K562 (cell line): ENCODE measurements at regions not wholly inside any gene's neighbourhood (a gene's known extent, or its start where the extent isn't known, plus 50 kb on each side); places are given as distances from the start of the nearest gene placed in this dataset.

Source experiments
- ATAC-seq: fragments of 200-7000 bp; cut with Tn5 transposase; 3 replicates; pipeline ENCODE4 v1.9.1; 2020; ENCODE audit warnings: moderate library complexity
- BruUV-seq: library from RNA; stranded (reverse); fragments of 400-500 nt; replicated peaks from 2 replicates; lab custom pipeline; 2021; lab: Mats Ljungman, UMichigan
- CTCF ChIA-PET: fragments of 300-600 bp; formaldehyde crosslinking; extraction: SDS; loops from one replicate; lab custom pipeline; 2021; ENCODE audit warnings: low intra/inter-chr PET ratio; lab: Yijun Ruan, JAX
- POLR2A ChIA-PET: fragments of 300-600, 350-650 bp; sonication (Branson Sonifier 250); formaldehyde crosslinking; extraction: SDS; loops from one replicate; lab custom pipeline; 2021; ENCODE audit warnings: antibody characterized with exemption, inconsistent platforms; lab: Yijun Ruan, JAX
- DNase-seq, 4 experiments: peaks; one replicate each; pipeline versions ENCODE4 v3.0.0 to v3.0.0-alpha.2; 2011 to 2018; ENCODE audit warnings: low spot score in 3 of 4, mixed read lengths in 3 of 4; ENCODE audit errors: extremely low read depth in 1 of 4
- FAIRE-seq: peaks from 2 replicates; lab custom pipeline; 2011; peaks lifted over from hg19 to GRCh38; lab: Jason Lieb, UNC
- H2AFZ ChIP-seq: 2 replicates; pipeline ENCODE4 v1.6.0; 2011; ENCODE audit warnings: low read depth, low read length, control low read depth, inconsistent platforms
- H3K27ac ChIP-seq: fragments of 200-600 bp; 3 replicates; pipeline ENCODE4 v1.8.0; 2011; ENCODE audit warnings: low read depth, mild to moderate bottlenecking, control low read depth, inconsistent platforms, low read length, moderate library complexity, mixed read lengths; ENCODE audit errors: extremely low read depth
- H3K27me3 ChIP-seq, 2 experiments: fragments of 300-600 bp in 1 of 2; 2 replicates in 1 of 2; 3 replicates in 1 of 2; pipeline versions ENCODE4 v1.6.0 to v1.8.0; 2011; ENCODE audit warnings: inconsistent platforms in 2 of 2, low read length in 2 of 2, mild to moderate bottlenecking in 1 of 2, mixed read lengths in 1 of 2, moderate library complexity in 1 of 2; ENCODE audit not compliant: control insufficient read depth in 2 of 2, insufficient read depth in 2 of 2
- H3K36me3 ChIP-seq: fragments of 300-600 bp; 3 replicates; pipeline ENCODE4 v1.8.0; 2011; ENCODE audit warnings: mild to moderate bottlenecking, low read length, inconsistent platforms; ENCODE audit not compliant: control insufficient read depth, insufficient read depth
- H3K4me1 ChIP-seq, 2 experiments: fragments of 200-600 bp in 1 of 2; replicated peaks in 1 of 2; 2 replicates in 1 of 2; 3 replicates in 1 of 2; pipeline versions ENCODE4 v1.5.1 to v1.8.0; 2011; ENCODE audit warnings: inconsistent platforms in 2 of 2, low read length in 2 of 2, mild to moderate bottlenecking in 1 of 2, mixed read lengths in 1 of 2, moderate library complexity in 1 of 2; ENCODE audit not compliant: control insufficient read depth in 2 of 2, insufficient read depth in 2 of 2
- H3K4me2 ChIP-seq: 2 replicates; pipeline ENCODE4 v1.6.1; 2011; ENCODE audit warnings: low read length, control low read depth, inconsistent platforms, mixed read lengths; ENCODE audit not compliant: insufficient read depth
- H3K4me3 ChIP-seq: fragments of 200-600 bp; sonication (generic), shearing (Covaris generic); 2 replicates; pipeline ENCODE4 v1.5.1; 2016; ENCODE audit warnings: control low read depth, inconsistent platforms
- H3K79me2 ChIP-seq: fragments of 200-600 bp; 3 replicates; pipeline ENCODE4 v1.8.0; 2011; ENCODE audit warnings: low read length, inconsistent platforms; ENCODE audit not compliant: control insufficient read depth, insufficient read depth
- H3K9ac ChIP-seq, 2 experiments: 2 replicates each; pipeline versions ENCODE4 v1.6.0 to v1.6.1; 2011; ENCODE audit warnings: low read depth in 2 of 2, low read length in 2 of 2, control low read depth in 1 of 2, inconsistent platforms in 1 of 2, mild to moderate bottlenecking in 1 of 2, mixed read lengths in 1 of 2; ENCODE audit not compliant: insufficient read depth in 1 of 2
- H3K9me1 ChIP-seq: one replicate; pipeline ENCODE4 v1.6.0; 2011; ENCODE audit warnings: inconsistent platforms, mild to moderate bottlenecking, low read length, moderate library complexity; ENCODE audit not compliant: control insufficient read depth, insufficient read depth
- H3K9me3 ChIP-seq: replicated peaks from 2 replicates; pipeline ENCODE4 v1.5.1; 2011; ENCODE audit warnings: low read depth, low read length, inconsistent platforms; ENCODE audit not compliant: control insufficient read depth, insufficient read depth
- H4K20me1 ChIP-seq: replicated peaks from 2 replicates; pipeline ENCODE4 v1.6.1; 2011; ENCODE audit warnings: low read length, inconsistent platforms, mixed read lengths; ENCODE audit not compliant: control insufficient read depth, insufficient read depth
- ATF7 ChIP-seq: fragments of 450-650 bp; IDR thresholded peaks from 2 replicates; pipeline ENCODE4 v1.7.1; 2014; ENCODE audit warnings: mild to moderate bottlenecking, moderate library complexity
- CXXC5 ChIP-seq: fragments of 250-450 bp; sonication (Bioruptor Pico); IDR thresholded peaks from 2 replicates; pipeline ENCODE4 v1.8.0; 2022; ENCODE audit warnings: inconsistent platforms, mild to moderate bottlenecking, moderate library complexity
- ELK3 ChIP-seq: fragments of 450-650 bp; formaldehyde crosslinking; IDR thresholded peaks from 2 replicates; pipeline ENCODE4 v1.4.0; 2020; ENCODE audit warnings: mild to moderate bottlenecking
- GABPA ChIP-seq: fragments of 200-800 bp; sonication (Bioruptor generic); conservative IDR thresholded peaks from 2 replicates; pipeline ENCODE4 v1.6.1; 2016; ENCODE audit warnings: low read depth, missing genetic modification characterization, missing compliant biosample characterization
- NELFE ChIP-seq: IDR thresholded peaks from 2 replicates; pipeline ENCODE4 v1.6.1; 2011; ENCODE audit warnings: mild to moderate bottlenecking; ENCODE audit not compliant: insufficient read depth, insufficient read length
- PHTF2 ChIP-seq: fragments of 250-450 bp; sonication (Bioruptor Pico); IDR thresholded peaks from 2 replicates; pipeline ENCODE4 v1.5.0; 2021; ENCODE audit warnings: mild to moderate bottlenecking
- REST ChIP-seq, 2 experiments: fragments of 450-650 bp; formaldehyde crosslinking in 1 of 2; IDR thresholded peaks; 2 replicates each; pipeline versions ENCODE4 v1.4.0 to v1.6.1; 2014 to 2020; ENCODE audit warnings: mild to moderate bottlenecking in 2 of 2, borderline replicate concordance in 1 of 2, low read depth in 1 of 2
- SMAD4 ChIP-seq: fragments of 250-450 bp; sonication (Bioruptor Pico); conservative IDR thresholded peaks from 2 replicates; pipeline ENCODE4 v1.8.0; 2021; ENCODE audit warnings: inconsistent platforms, mild to moderate bottlenecking, moderate library complexity
- SMC3 ChIP-seq: conservative IDR thresholded peaks from 2 replicates; pipeline ENCODE4 v1.6.1; 2011; ENCODE audit warnings: low read depth, low read length, improper control_type of control experiment; ENCODE audit not compliant: insufficient read depth
- ZFP30 ChIP-seq: fragments of 250-450 bp; sonication (Bioruptor Pico); IDR thresholded peaks from 2 replicates; pipeline ENCODE4 v1.8.0; 2022; ENCODE audit warnings: moderate library complexity, mild to moderate bottlenecking, inconsistent platforms, borderline replicate concordance
- ZNF551 ChIP-seq: fragments of 250-450 bp; sonication (Bioruptor Pico); IDR thresholded peaks from 2 replicates; pipeline ENCODE4 v1.5.0; 2021; ENCODE audit warnings: mild to moderate bottlenecking, moderate library complexity
- WGBS: fragments of 100-300 bp; shearing (Covaris generic); methylation state at CpG from one replicate; pipeline ENCODE4 v1.1.6; 2016; ENCODE audit warnings: low coverage, mixed read lengths; ENCODE audit not compliant: insufficient coverage; ENCODE audit errors: missing lambda C conversion rate; 5-methylcytosine and 5-hydroxymethylcytosine counted together
- in situ Hi-C: fragments of 300-500 bp; cut with MboI; formaldehyde crosslinking; loops from 4 replicates; pipeline ENCODE4 v1.15.0; 2018; ENCODE audit warnings: inconsistent platforms, mixed read lengths
- intact Hi-C: fragments of 100-400 bp; cut with micrococcal nuclease; formaldehyde crosslinking; loops from 2 replicates; pipeline ENCODE4 v1.14.2; 2022
- TF ChIP-seq, protein P1 (sequence below), 2 experiments: IDR thresholded peaks; 2 replicates each; pipeline ENCODE4 v1.6.1; 2012; ENCODE audit warnings: improper control_type of control experiment in 2 of 2, low read depth in 2 of 2, low read length in 2 of 2, borderline replicate concordance in 1 of 2

DNA sequence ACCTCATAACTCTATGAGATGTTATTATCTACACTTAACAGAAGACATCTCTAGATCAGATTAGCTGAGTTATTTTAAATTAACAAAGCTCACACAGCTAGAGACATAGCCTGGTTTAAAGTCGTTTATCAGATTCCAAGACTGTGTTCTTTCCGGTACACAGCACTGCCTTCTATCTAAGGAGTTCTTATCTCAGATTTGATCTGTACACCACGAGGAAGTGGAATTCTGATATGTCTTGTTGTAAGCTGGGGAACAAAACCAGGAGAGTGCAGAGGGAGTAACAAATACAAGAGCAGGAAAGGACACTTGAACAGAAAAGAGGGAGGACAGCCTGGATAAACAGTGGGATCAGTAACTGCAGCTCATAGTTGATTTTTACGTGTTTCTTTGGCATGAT, 61.7 kb upstream of the KCNMB2 start:
- Histone ChIP-seq H3K79me2 (no peaks in the 10 kb centered on the region), H3K4me3 (no peak overlapping the region), H3K36me3 (no peaks in the 10 kb centered on the region), H3K4me1 (no peaks in the 10 kb centered on the region), H2AFZ (no peak overlapping the region), H3K27me3 (no peaks in the 10 kb centered on the region), H3K27ac (no peak overlapping the region), H3K9ac (no peak overlapping the region), H3K9me1 (no peaks in the 10 kb centered on the region), H3K4me2 (no peak overlapping the region), H4K20me1 (no peaks in the 10 kb centered on the region), H3K9me3 (no peaks in the 10 kb centered on the region)
- in situ Hi-C loops (loop anchor here (25.0 kb wide), 1 partner anchor 838 kb away; the partner anchor contains the start of gene ZNF639), intact Hi-C loops (no loop called here)
- DNase-seq (no peak), FAIRE-seq (no peak), ATAC-seq (no peak)
- POLR2A ChIA-PET: no interaction called here
- 2% methylated on average over 4 of the region's 4 CpGs for WGBS
- no TSS peak for BruUV-seq
- CTCF ChIA-PET: no interaction called here
- TF ChIP-seq SMAD4 (CRISPR knock-in tag) (no peak), GABPA (tag) (no peak), CXXC5 (CRISPR knock-in tag) (no peak), SMC3 (no peak), REST (IDR thresholded peaks at IDR 0.05; ENCODE audit: borderline replicate concordance) (no peak), REST (CRISPR knock-in tag; IDR thresholded peaks at IDR 0.05; ENCODE audit: low read depth) (no peak), PHTF2 (CRISPR knock-in tag) (no peak), ATF7 (no peak), NELFE (no peak), ZFP30 (CRISPR knock-in tag) (no peak), ZNF551 (no peak), ELK3 (CRISPR knock-in tag) (no peak)
- TF ChIP-seq, protein P1, sequence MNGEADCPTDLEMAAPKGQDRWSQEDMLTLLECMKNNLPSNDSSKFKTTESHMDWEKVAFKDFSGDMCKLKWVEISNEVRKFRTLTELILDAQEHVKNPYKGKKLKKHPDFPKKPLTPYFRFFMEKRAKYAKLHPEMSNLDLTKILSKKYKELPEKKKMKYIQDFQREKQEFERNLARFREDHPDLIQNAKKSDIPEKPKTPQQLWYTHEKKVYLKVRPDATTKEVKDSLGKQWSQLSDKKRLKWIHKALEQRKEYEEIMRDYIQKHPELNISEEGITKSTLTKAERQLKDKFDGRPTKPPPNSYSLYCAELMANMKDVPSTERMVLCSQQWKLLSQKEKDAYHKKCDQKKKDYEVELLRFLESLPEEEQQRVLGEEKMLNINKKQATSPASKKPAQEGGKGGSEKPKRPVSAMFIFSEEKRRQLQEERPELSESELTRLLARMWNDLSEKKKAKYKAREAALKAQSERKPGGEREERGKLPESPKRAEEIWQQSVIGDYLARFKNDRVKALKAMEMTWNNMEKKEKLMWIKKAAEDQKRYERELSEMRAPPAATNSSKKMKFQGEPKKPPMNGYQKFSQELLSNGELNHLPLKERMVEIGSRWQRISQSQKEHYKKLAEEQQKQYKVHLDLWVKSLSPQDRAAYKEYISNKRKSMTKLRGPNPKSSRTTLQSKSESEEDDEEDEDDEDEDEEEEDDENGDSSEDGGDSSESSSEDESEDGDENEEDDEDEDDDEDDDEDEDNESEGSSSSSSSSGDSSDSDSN (IDR thresholded peaks at IDR 0.05; ENCODE audit: borderline replicate concordance in 1 of 2, low read depth in 2 of 2, low read length in 2 of 2): no peak
